ENCODE measurements at regions not wholly inside any gene's neighbourhood (a gene's known extent, or its start where the extent isn't known, plus 50 kb on each side); places are given as distances from the start of the nearest gene placed in this dataset.
"Not testable (repeated sequence)": the region's sequence is repeated elsewhere in the genome, so short reads cannot be mapped to it uniquely, and the experiment has no call there.

- no peak for DNase-seq
These were observed 347.5 kb upstream of the TNRC6C start for GRCh38 chr17:77610972-77611521.

- DNase-seq: no peak
These were observed 346.6 kb upstream of the TNRC6C start for GRCh38 chr17:77611791-77612502.

GRCh38 chr17:77613218-77613617, 345.3 kb upstream of the TNRC6C start:
- DNase-seq: no peak

GRCh38 chr17:77613627-77614026, 344.9 kb upstream of the TNRC6C start:
- DNase-seq: no peak

- no peak for DNase-seq
These were observed 342.7 kb upstream of the TNRC6C start for GRCh38 chr17:77615703-77616253.

- no peak for DNase-seq
These were observed 342.2 kb upstream of the TNRC6C start for GRCh38 chr17:77616254-77616731.

- no peak for DNase-seq
These were observed 341.0 kb upstream of the TNRC6C start for GRCh38 chr17:77617516-77617915.

- DNase-seq: no peak
These were observed 340.3 kb upstream of the TNRC6C start for GRCh38 chr17:77618173-77618572.

GRCh38 chr17:77618731-77619130, 339.8 kb upstream of the TNRC6C start:
- no peak for DNase-seq

GRCh38 chr17:77619326-77619725, 339.2 kb upstream of the TNRC6C start:
- DNase-seq: no peak

GRCh38 chr17:77619851-77620250, 338.7 kb upstream of the TNRC6C start:
- no peak for DNase-seq

GRCh38 chr17:77620282-77620681, 338.2 kb upstream of the TNRC6C start:
- no peak for DNase-seq

GRCh38 chr17:77622084-77622483, 336.4 kb upstream of the TNRC6C start:
- DNase-seq: not testable (repeated sequence)

- no peak for DNase-seq
These were observed 335.9 kb upstream of the TNRC6C start for GRCh38 chr17:77622647-77623046.

- not testable (repeated sequence) for DNase-seq
These were observed 335.2 kb upstream of the TNRC6C start for GRCh38 chr17:77623321-77623720.

GRCh38 chr17:77628035-77628434, 330.5 kb upstream of the TNRC6C start:
- no peak for DNase-seq

GRCh38 chr17:77629284-77629683, 329.2 kb upstream of the TNRC6C start:
- DNase-seq: not testable (repeated sequence)

- DNase-seq: no peak
These were observed 327.2 kb upstream of the TNRC6C start for GRCh38 chr17:77631307-77631706.

- no peak for DNase-seq
These were observed 325.9 kb upstream of the TNRC6C start for GRCh38 chr17:77632619-77633018.

GRCh38 chr17:77634710-77635109, 323.8 kb upstream of the TNRC6C start:
- DNase-seq: peak; percentile 60

GRCh38 chr17:77635176-77635575, 323.3 kb upstream of the TNRC6C start:
- no peak for DNase-seq

GRCh38 chr17:77635785-77636184, 322.7 kb upstream of the TNRC6C start:
- DNase-seq: not testable (repeated sequence)

GRCh38 chr17:77636835-77637817, 321.4 kb upstream of the TNRC6C start:
- no peak for DNase-seq

Measured in activated CD4-positive, alpha-beta T cell treated with anti-CD3 and anti-CD28 coated beads, Interleukin-2, Interleukin-6, amounts not matched to agents 100 ng/mL and 50 ng/mL, durations not matched to agents 16 hours and 8 hours (primary cell).